Breast epithelium (tissue), 3 donors: ENCODE measurements at regions not wholly inside any gene's neighbourhood (a gene's known extent, or its start where the extent isn't known, plus 50 kb on each side); places are given as distances from the start of the nearest gene placed in this dataset.

ENCODE experiments used
- CTCF ChIP-seq, 3 donors: fragments of 450-650 bp; IDR thresholded peaks; one replicate each; pipeline ENCODE4 v1.5.1; 2016 to 2017; ENCODE audit warnings: antibody characterized with exemption in 3 of 3, mild to moderate bottlenecking in 3 of 3, moderate library complexity in 3 of 3
- POLR2A ChIP-seq: fragments of 450-650 bp; IDR thresholded peaks from one replicate; pipeline ENCODE4 v1.6.1; 2016; ENCODE audit warnings: antibody characterized with exemption, mild to moderate bottlenecking, moderate library complexity
- POLR2AphosphoS5 ChIP-seq, 3 donors: sonication (generic); formaldehyde crosslinking; IDR thresholded peaks; one replicate each; pipeline ENCODE4 v1.6.1; 2017; ENCODE audit warnings: antibody characterized with exemption in 3 of 3

GRCh38 chr3:65285956-65286355 is 598.2 kb upstream of the ADAMTS9 start:
- TF ChIP-seq CTCF (IDR thresholded peaks at IDR 0.05) = no peak
- no peak for TF ChIP-seq POLR2A
- no peak for TF ChIP-seq POLR2AphosphoS5 (IDR thresholded peaks at IDR 0.05)
